Activated CD8-positive, alpha-beta T cell treated with anti-CD3 and anti-CD28 coated beads, Interleukin-2, amount 10 ng/mL, durations not matched to agents 7 days and 5 days (primary cell): ENCODE measurements at regions not wholly inside any gene's neighbourhood (a gene's known extent, or its start where the extent isn't known, plus 50 kb on each side); places are given as distances from the start of the nearest gene placed in this dataset.
A peak's percentile ranks its signal among the peaks of the same experiment; 100 is the strongest.
"Not testable (repeated sequence)": the region's sequence is repeated elsewhere in the genome, so short reads cannot be mapped to it uniquely, and the experiment has no call there.

Experiments used
- ATAC-seq: fragments of 150-1000 bp; cut with Tn5 transposase; one replicate; pipeline ENCODE4 v1.10.0; 2021; ENCODE audit warnings: moderate library complexity
- CTCF ChIA-PET: fragments of 350-600 bp; sonication (Branson Sonifier 250); formaldehyde crosslinking; loops from one replicate; lab custom pipeline; 2021; ENCODE audit warnings: antibody characterized with exemption; lab: Charles Lee
- POLR2A ChIA-PET: fragments of 350-600 bp; sonication (Branson Sonifier 250); formaldehyde crosslinking; loops from one replicate; lab custom pipeline; 2021; ENCODE audit warnings: antibody characterized with exemption; lab: Charles Lee
- DNase-seq: peaks from one replicate; pipeline ENCODE4 v3.0.0-alpha.2; 2020
- H3K27ac Mint-ChIP-seq: one replicate; pipeline ENCODE4 v1.8.0; 2021; ENCODE audit warnings: mild to moderate bottlenecking, mixed read lengths
- H3K27me3 Mint-ChIP-seq: one replicate; pipeline ENCODE4 v1.8.0; 2021; ENCODE audit warnings: low read depth, mixed read lengths
- H3K36me3 Mint-ChIP-seq: one replicate; pipeline ENCODE4 v1.8.0; 2021; ENCODE audit warnings: low read depth, mixed read lengths
- H3K4me1 Mint-ChIP-seq: one replicate; pipeline ENCODE4 v1.8.0; 2021; ENCODE audit warnings: low read depth, mixed read lengths
- H3K4me3 Mint-ChIP-seq: one replicate; pipeline ENCODE4 v1.8.0; 2021; ENCODE audit warnings: mild to moderate bottlenecking, mixed read lengths
- H3K9me3 Mint-ChIP-seq: one replicate; pipeline ENCODE4 v1.8.0; 2022; ENCODE audit warnings: mixed read lengths; ENCODE audit not compliant: insufficient read depth

- H3K4me1 Mint-ChIP-seq, H3K27ac Mint-ChIP-seq, H3K9me3 Mint-ChIP-seq, H3K36me3 Mint-ChIP-seq, H3K4me3 Mint-ChIP-seq, H3K27me3 Mint-ChIP-seq, POLR2A ChIA-PET, ATAC-seq, DNase-seq, CTCF ChIA-PET: not testable (repeated sequence)
These were observed 60.8 kb upstream of the BMP2K start for GRCh38 chr4:78715372-78715771.

GRCh38 chr4:78717712-78718111, 58.4 kb upstream of the BMP2K start:
- DNase-seq, H3K4me3 Mint-ChIP-seq, CTCF ChIA-PET, H3K9me3 Mint-ChIP-seq, ATAC-seq, POLR2A ChIA-PET, H3K27me3 Mint-ChIP-seq, H3K27ac Mint-ChIP-seq, H3K36me3 Mint-ChIP-seq: not testable (repeated sequence)
- peaks cover 25% of the 10 kb centered on the region for H3K4me1 Mint-ChIP-seq

GRCh38 chr4:78720204-78720603, 55.9 kb upstream of the BMP2K start:
- H3K4me3 Mint-ChIP-seq: no peak overlapping the region
- H3K4me1 Mint-ChIP-seq: peaks cover 25% of the 10 kb centered on the region

GRCh38 chr4:78720994-78721677, 55.0 kb upstream of the BMP2K start:
- CTCF ChIA-PET: interaction anchor here (0.8 to 2.3 kb wide), 4 partner anchors 9 to 108 kb away, joined by 3 to 7 read pairs (median 4); no protein-coding TSS in a partner anchor
- POLR2A ChIA-PET: interaction anchor here (1.0 to 1.5 kb wide), 2 partner anchors 55 to 859 kb away, joined by 4 read pairs; partner anchors contain the start of gene BMP2K

More at GRCh38 chr4:78720204-78720603, 55.9 kb upstream of the BMP2K start:
- no peaks in the 10 kb centered on the region for H3K27me3 Mint-ChIP-seq
- H3K36me3 Mint-ChIP-seq: no peaks in the 10 kb centered on the region
- POLR2A ChIA-PET: interaction anchor here (1.0 kb wide), 1 partner anchor 858 kb away, joined by 4 read pairs; no protein-coding TSS in a partner anchor
- H3K9me3 Mint-ChIP-seq: no peaks in the 10 kb centered on the region
- ATAC-seq (no peak), DNase-seq (no peak)
- no peak overlapping the region for H3K27ac Mint-ChIP-seq
- CTCF ChIA-PET: no interaction called here

GRCh38 chr4:78721747-78722146, 54.4 kb upstream of the BMP2K start:
- ATAC-seq (no peak), DNase-seq (no peak)
- Mint-ChIP-seq H3K36me3 (no peaks in the 10 kb centered on the region), H3K4me3 (no peak overlapping the region), H3K27me3 (no peaks in the 10 kb centered on the region), H3K9me3 (no peaks in the 10 kb centered on the region), H3K27ac (no peak overlapping the region), H3K4me1 (peaks cover 25% of the 10 kb centered on the region)
- ChIA-PET CTCF (interaction anchor here (0.8 to 2.3 kb wide), 4 partner anchors 10 to 108 kb away, joined by 3 to 7 read pairs (median 4); no protein-coding TSS in a partner anchor), POLR2A (interaction anchor here (0.7 to 1.5 kb wide), 2 partner anchors 55 to 1334 kb away, joined by 3 to 4 read pairs; partner anchors contain the start of gene BMP2K)

More at GRCh38 chr4:78720994-78721677, 55.0 kb upstream of the BMP2K start:
- H3K36me3 Mint-ChIP-seq: no peaks in the 10 kb centered on the region
- no peaks in the 10 kb centered on the region for H3K27me3 Mint-ChIP-seq
- peak overlapping the region; percentile 39 for H3K4me3 Mint-ChIP-seq
- ATAC-seq (peak; percentile 98), DNase-seq (peak; percentile 60)
- no peaks in the 10 kb centered on the region for H3K9me3 Mint-ChIP-seq
- peaks cover 25% of the 10 kb centered on the region for H3K4me1 Mint-ChIP-seq
- peak overlapping the region; percentile 80 for H3K27ac Mint-ChIP-seq

- ATAC-seq (no peak), DNase-seq (no peak)
- ChIA-PET POLR2A (interaction anchor here (0.7 to 1.5 kb wide), 2 partner anchors 54 to 1333 kb away, joined by 3 to 4 read pairs; partner anchors contain the start of gene BMP2K), CTCF (interaction anchor here (1.4 to 2.3 kb wide), 3 partner anchors 13 to 109 kb away, joined by 3 to 7 read pairs (median 4); no protein-coding TSS in a partner anchor)
- Mint-ChIP-seq H3K36me3 (no peaks in the 10 kb centered on the region), H3K4me3 (no peak overlapping the region), H3K27ac (no peak overlapping the region), H3K9me3 (no peaks in the 10 kb centered on the region), H3K4me1 (peaks cover 25% of the 10 kb centered on the region), H3K27me3 (no peaks in the 10 kb centered on the region)
These were observed 53.8 kb upstream of the BMP2K start for GRCh38 chr4:78722320-78722719.

- Mint-ChIP-seq H3K4me3 (no peak overlapping the region), H3K27ac (no peak overlapping the region), H3K4me1 (peaks cover 25% of the 10 kb centered on the region), H3K9me3 (no peaks in the 10 kb centered on the region), H3K27me3 (no peaks in the 10 kb centered on the region), H3K36me3 (no peaks in the 10 kb centered on the region)
- no peak for ATAC-seq
- ChIA-PET POLR2A (no interaction called here), CTCF (interaction anchor here (1.4 to 2.3 kb wide), 3 partner anchors 13 to 110 kb away, joined by 3 to 7 read pairs (median 4); no protein-coding TSS in a partner anchor)
- DNase-seq: no peak
These were observed 53.3 kb upstream of the BMP2K start for GRCh38 chr4:78722878-78723277.
